HepG2 (cell line): ENCODE measurements at regions not wholly inside any gene's neighbourhood (a gene's known extent, or its start where the extent isn't known, plus 50 kb on each side); places are given as distances from the start of the nearest gene placed in this dataset.

Source experiments
- ZIK1 ChIP-seq: sonication (generic); formaldehyde crosslinking; IDR thresholded peaks from 2 replicates; pipeline ENCODE4 v1.5.0; 2020; ENCODE audit warnings: mild to moderate bottlenecking, low read depth, missing genetic modification reagents, borderline replicate concordance
- ZNF263 ChIP-seq: sonication (generic); formaldehyde crosslinking; IDR thresholded peaks from 2 replicates; pipeline ENCODE4 v1.4.0; 2020; ENCODE audit warnings: missing genetic modification reagents
- ZNF557 ChIP-seq: sonication (generic); formaldehyde crosslinking; IDR thresholded peaks from 2 replicates; pipeline ENCODE4 v1.4.0; 2020; ENCODE audit warnings: missing genetic modification reagents
- ZNF644 ChIP-seq: IDR thresholded peaks from 2 replicates; pipeline ENCODE4 v1.6.1; 2016; ENCODE audit warnings: low read depth
- TF ChIP-seq, protein P1 (sequence below): sonication (generic); formaldehyde crosslinking; IDR thresholded peaks from 2 replicates; pipeline ENCODE4 v1.5.0; 2020; ENCODE audit warnings: mild to moderate bottlenecking, missing genetic modification reagents
- TF ChIP-seq, protein P2 (sequence below): sonication (generic); formaldehyde crosslinking; IDR thresholded peaks from 2 replicates; pipeline ENCODE4 v1.4.0; 2020; ENCODE audit warnings: missing genetic modification reagents, borderline replicate concordance
- TF ChIP-seq, protein P3 (sequence below): sonication (generic); formaldehyde crosslinking; IDR thresholded peaks from 2 replicates; pipeline ENCODE4 v1.8.1; 2023; ENCODE audit warnings: mild to moderate bottlenecking, moderate library complexity, missing genetic modification reagents

DNA sequence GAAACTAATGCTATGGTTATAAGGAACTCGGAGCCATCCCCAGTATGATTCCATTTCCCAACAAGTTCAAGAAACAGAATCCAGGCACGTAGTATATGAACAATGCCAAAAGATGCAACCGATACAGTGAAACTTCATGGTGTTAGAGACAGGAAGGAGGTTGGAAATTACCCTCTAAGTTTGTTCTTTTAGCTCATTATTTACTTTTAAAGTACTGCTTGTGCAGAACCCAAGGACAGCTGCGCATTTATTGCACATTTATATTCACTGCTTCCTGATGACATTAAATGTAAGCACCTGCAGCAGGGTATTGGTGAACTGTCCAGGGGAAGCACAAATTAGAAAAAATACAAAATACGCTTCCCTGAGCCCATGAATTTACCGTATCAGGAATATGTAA is 63.0 kb upstream of the CYP1B1 start (continued):
- TF ChIP-seq, protein P1, sequence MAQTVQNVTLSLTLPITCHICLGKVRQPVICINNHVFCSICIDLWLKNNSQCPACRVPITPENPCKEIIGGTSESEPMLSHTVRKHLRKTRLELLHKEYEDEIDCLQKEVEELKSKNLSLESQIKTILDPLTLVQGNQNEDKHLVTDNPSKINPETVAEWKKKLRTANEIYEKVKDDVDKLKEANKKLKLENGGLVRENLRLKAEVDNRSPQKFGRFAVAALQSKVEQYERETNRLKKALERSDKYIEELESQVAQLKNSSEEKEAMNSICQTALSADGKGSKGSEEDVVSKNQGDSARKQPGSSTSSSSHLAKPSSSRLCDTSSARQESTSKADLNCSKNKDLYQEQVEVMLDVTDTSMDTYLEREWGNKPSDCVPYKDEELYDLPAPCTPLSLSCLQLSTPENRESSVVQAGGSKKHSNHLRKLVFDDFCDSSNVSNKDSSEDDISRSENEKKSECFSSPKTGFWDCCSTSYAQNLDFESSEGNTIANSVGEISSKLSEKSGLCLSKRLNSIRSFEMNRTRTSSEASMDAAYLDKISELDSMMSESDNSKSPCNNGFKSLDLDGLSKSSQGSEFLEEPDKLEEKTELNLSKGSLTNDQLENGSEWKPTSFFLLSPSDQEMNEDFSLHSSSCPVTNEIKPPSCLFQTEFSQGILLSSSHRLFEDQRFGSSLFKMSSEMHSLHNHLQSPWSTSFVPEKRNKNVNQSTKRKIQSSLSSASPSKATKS (CRISPR knock-in tag) = no peak
- TF ChIP-seq ZIK1 (CRISPR knock-in tag) (no peak), ZNF644 (no peak), ZNF263 (CRISPR knock-in tag) (no peak), ZNF557 (CRISPR knock-in tag) (no peak)
- TF ChIP-seq, protein P2, sequence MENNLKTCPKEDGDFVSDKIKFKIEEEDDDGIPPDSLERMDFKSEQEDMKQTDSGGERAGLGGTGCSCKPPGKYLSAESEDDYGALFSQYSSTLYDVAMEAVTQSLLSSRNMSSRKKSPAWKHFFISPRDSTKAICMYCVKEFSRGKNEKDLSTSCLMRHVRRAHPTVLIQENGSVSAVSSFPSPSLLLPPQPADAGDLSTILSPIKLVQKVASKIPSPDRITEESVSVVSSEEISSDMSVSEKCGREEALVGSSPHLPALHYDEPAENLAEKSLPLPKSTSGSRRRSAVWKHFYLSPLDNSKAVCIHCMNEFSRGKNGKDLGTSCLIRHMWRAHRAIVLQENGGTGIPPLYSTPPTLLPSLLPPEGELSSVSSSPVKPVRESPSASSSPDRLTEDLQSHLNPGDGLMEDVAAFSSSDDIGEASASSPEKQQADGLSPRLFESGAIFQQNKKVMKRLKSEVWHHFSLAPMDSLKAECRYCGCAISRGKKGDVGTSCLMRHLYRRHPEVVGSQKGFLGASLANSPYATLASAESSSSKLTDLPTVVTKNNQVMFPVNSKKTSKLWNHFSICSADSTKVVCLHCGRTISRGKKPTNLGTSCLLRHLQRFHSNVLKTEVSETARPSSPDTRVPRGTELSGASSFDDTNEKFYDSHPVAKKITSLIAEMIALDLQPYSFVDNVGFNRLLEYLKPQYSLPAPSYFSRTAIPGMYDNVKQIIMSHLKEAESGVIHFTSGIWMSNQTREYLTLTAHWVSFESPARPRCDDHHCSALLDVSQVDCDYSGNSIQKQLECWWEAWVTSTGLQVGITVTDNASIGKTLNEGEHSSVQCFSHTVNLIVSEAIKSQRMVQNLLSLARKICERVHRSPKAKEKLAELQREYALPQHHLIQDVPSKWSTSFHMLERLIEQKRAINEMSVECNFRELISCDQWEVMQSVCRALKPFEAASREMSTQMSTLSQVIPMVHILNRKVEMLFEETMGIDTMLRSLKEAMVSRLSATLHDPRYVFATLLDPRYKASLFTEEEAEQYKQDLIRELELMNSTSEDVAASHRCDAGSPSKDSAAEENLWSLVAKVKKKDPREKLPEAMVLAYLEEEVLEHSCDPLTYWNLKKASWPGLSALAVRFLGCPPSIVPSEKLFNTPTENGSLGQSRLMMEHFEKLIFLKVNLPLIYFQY (CRISPR knock-in tag) = no peak
- TF ChIP-seq, protein P3, sequence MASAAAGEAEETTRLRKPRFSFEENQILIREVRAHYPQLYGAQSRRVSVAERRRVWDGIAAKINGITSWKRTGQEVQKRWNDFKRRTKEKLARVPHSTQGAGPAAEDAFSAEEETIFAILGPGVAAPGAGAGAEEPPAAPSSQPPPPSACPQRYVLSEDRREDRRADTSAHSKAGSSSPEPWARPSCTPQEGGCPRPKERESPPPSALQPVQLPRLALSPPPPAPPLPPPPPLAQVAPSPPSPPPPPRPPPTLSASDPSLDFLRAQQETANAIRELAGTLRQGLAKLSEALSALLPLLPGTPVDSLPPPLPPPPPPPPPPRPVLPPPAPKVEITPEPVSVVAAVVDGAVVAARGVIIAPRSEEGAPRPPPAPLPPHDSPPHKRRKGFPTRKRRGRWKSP (CRISPR knock-in tag) = no peak
- TF ChIP-seq, all 625 proteins: peak for 0
